GM23248 (cell line): ENCODE measurements at regions not wholly inside any gene's neighbourhood (a gene's known extent, or its start where the extent isn't known, plus 50 kb on each side); places are given as distances from the start of the nearest gene placed in this dataset.

ENCODE experiments used
- EZH2 ChIP-seq: fragments of 200-600 bp; sonication (generic); IDR thresholded peaks from 2 replicates; pipeline ENCODE4 v1.6.1; 2018; ENCODE audit warnings: antibody characterized with exemption, mild to moderate bottlenecking; ENCODE audit not compliant: insufficient read depth, poor library complexity, severe bottlenecking
- EZH2phosphoT487 ChIP-seq: fragments of 200-600 bp; sonication (generic); IDR thresholded peaks from 2 replicates; pipeline ENCODE4 v1.6.1; 2018; ENCODE audit warnings: antibody characterized with exemption, moderate library complexity, mild to moderate bottlenecking, low read depth; ENCODE audit not compliant: insufficient read depth

GRCh38 chr4:122227202-122227601, 75.1 kb downstream of the BLTP1 start:
- TF ChIP-seq EZH2phosphoT487 (no peak), EZH2 (no peak)
